C4-2B (cell line): ENCODE measurements at regions not wholly inside any gene's neighbourhood (a gene's known extent, or its start where the extent isn't known, plus 50 kb on each side); places are given as distances from the start of the nearest gene placed in this dataset.
"Not testable (repeated sequence)": the region's sequence is repeated elsewhere in the genome, so short reads cannot be mapped to it uniquely, and the experiment has no call there.

Experiments used
- H3K27ac ChIP-seq: fragments of 450-650 bp; 2 replicates; pipeline ENCODE4 v1.5.1; 2017
- CTCF ChIP-seq: fragments of 450-650 bp; conservative IDR thresholded peaks from 2 replicates; pipeline ENCODE4 v1.5.1; 2017; ENCODE audit warnings: mild to moderate bottlenecking
- ZFX ChIP-seq: fragments of 450-650 bp; IDR thresholded peaks from 2 replicates; pipeline ENCODE4 v1.6.1; 2017

GRCh38 chr3:191119415-191120295 lies 79.4 kb upstream of the OSTN start:
- TF ChIP-seq CTCF (no peak), ZFX (no peak)
- H3K27ac ChIP-seq, result no peak overlapping the region

- TF ChIP-seq CTCF, result no peak
- TF ChIP-seq ZFX, result no peak
- H3K27ac ChIP-seq, result no peak overlapping the region
These were observed 87.3 kb upstream of the OSTN start for GRCh38 chr3:191111722-191112121.

- TF ChIP-seq ZFX (no peak), CTCF (no peak)
- no peak overlapping the region for H3K27ac ChIP-seq
These were observed 93.6 kb upstream of the OSTN start for GRCh38 chr3:191105418-191105817.

GRCh38 chr3:191100516-191100915 lies 98.5 kb upstream of the OSTN start:
- TF ChIP-seq CTCF (no peak), ZFX (no peak)
- H3K27ac ChIP-seq, result no peak overlapping the region

- H3K27ac ChIP-seq, result no peak overlapping the region
- no peak for TF ChIP-seq ZFX
These were observed 104.8 kb upstream of the OSTN start for GRCh38 chr3:191094057-191094845.

- H3K27ac ChIP-seq, result no peak overlapping the region
- no peak for TF ChIP-seq ZFX
- no peak for TF ChIP-seq CTCF
These were observed 111.7 kb upstream of the OSTN start for GRCh38 chr3:191087391-191087790.

GRCh38 chr3:191085091-191085490 lies 114.0 kb upstream of the OSTN start:
- no peak overlapping the region for H3K27ac ChIP-seq
- no peak for TF ChIP-seq ZFX
- TF ChIP-seq CTCF, result no peak

- H3K27ac ChIP-seq, result not testable (repeated sequence)
These were observed 120.1 kb upstream of the OSTN start for GRCh38 chr3:191078913-191079312.
